ENCODE measurements at regions not wholly inside any gene's neighbourhood (a gene's known extent, or its start where the extent isn't known, plus 50 kb on each side); places are given as distances from the start of the nearest gene placed in this dataset.

DNA sequence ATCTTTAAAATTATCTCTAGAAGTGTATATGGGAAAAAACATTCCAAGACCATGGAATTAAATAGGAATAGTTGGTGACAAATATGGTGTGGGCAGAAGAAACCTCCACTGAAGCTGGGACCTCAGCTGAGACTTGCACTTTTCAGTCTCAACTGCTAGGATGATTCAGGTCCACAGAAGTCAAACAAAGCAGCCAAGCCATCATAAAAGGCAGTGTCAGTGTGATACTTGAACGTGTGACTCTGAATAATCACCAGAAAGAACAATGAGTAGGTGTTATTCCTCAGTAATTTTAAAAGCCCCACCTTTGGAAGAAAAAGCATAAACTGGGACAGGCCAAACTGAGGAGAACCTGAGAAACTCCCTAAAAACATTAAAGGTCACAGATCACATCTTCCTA, 90.7 kb downstream of the ZNF281 start:
- DNase-seq (ENCODE audit: low read depth in 2 of 2) = no peak

- DNase-seq (ENCODE audit: low read depth in 2 of 2) = no peak
These were observed 92.6 kb downstream of the ZNF281 start for GRCh38 chr1:200317236-200317635.

GRCh38 chr1:200316148-200316803, 93.6 kb downstream of the ZNF281 start:
- no peak for DNase-seq (ENCODE audit: low read depth in 2 of 2)

- DNase-seq (ENCODE audit: low read depth in 2 of 2) = no peak
These were observed 95.6 kb downstream of the ZNF281 start for GRCh38 chr1:200314085-200314750.

DNA sequence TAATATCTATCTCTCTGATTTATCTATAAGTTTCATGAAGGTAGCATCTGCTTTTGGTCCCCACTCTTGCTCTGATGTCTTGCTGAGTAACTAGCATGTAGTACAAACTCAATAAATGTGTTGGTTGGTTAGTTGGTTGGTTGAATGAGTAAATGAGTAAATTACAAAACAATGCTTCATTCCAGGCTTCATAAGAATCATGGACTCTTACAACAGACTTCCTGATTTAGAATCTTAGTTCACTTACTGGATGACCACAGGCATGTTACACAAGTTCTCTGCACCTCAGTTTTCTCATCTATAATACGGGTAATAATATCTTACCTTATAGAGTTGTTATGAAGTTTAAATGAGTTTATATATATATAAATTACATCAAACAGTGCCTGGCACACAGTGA, 98.6 kb downstream of the ZNF281 start:
- DNase-seq (ENCODE audit: low read depth in 2 of 2) = no peak

DNA sequence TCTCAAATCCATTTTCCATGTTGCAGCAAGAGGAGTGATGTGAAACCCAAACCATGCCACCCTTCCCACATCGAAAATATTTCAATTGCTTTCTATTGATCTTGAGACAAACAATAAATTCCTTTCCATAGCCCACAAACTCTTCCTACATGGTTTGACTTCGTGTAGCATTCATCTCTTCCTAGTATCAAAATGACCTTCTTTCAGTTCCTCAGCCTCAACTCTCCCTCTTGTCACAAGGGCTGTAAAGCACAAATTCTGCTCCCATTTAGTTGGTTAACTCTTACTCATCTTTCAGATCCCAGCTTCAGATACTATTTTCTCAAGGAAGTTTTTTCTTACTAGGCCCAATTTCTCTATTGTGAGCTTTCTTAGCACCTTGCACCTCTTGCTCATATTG, 99.0 kb downstream of the ZNF281 start:
- DNase-seq (ENCODE audit: low read depth in 2 of 2) = no peak

GRCh38 chr1:200307755-200308066, 102.1 kb downstream of the ZNF281 start:
- DNase-seq (ENCODE audit: low read depth in 2 of 2) = no peak

DNA sequence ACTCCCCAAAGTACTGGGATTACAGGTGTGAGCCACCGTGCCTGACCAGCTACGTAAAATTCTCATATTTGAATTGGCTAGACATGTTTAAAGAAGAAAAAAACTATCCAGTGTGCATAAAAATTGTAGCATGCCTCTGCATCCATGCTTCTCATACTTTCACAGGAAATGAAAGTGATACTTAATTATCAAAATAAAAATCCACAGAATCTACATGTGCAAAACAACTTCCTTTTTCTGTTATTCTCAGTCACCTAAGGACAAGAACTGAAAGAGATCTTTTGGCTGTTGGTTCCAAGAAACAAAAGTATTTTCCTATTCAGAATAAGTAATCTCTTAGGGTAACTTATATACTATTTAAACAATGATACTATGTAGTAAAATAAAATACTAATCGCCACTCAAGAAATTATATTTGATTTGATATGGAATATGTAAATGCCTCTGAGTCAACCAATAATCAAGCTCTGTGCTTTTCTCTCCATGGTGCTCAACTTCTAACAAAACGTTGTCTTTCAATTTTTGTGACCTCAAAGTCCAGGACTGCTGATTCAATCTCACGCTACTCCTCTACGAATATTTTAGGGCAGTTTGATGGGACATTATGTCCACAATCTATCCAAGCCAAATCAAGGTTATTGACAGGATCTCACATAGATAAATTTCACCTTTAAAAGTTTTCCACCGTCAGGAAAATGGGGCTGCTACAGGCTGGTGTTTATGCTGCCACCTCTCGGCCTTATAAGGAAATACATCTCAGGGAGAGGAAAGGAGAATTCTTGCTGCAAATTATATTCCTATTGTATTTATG, 102.7 kb downstream of the ZNF281 start:
- no peak for DNase-seq (ENCODE audit: low read depth in 2 of 2)

GRCh38 chr1:200305806-200306205, 104.0 kb downstream of the ZNF281 start:
- DNase-seq (ENCODE audit: low read depth in 2 of 2) = no peak

DNA sequence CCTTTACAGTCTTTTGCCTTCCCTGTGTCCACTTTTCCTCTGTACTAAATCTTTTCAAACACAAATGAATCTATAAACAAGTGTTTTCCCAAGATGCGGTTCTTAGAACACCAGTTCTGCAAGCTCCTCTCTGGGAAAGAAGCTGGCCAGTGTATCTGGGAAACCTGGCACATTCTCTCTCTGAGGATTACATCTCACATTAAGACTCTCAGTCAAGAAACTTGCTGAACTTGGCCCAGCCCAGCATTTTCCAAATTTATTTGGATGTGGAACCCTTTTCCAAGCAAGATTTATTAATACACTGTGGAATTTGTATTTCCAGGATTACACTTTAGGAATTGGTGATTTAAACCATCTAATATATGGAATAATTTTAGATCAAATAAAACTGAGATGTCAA, 105.7 kb downstream of the ZNF281 start:
- DNase-seq (ENCODE audit: low read depth in 2 of 2) = no peak

- DNase-seq (ENCODE audit: low read depth in 2 of 2) = no peak
These were observed 106.9 kb downstream of the ZNF281 start for GRCh38 chr1:200302921-200303290.

- DNase-seq (ENCODE audit: low read depth in 2 of 2) = peak; percentile 28 to 41
These were observed 107.5 kb downstream of the ZNF281 start for GRCh38 chr1:200302192-200302920.

- DNase-seq (ENCODE audit: low read depth in 2 of 2) = no peak
These were observed 108.7 kb downstream of the ZNF281 start for GRCh38 chr1:200301152-200301551.

GRCh38 chr1:200299571-200299970, 110.3 kb downstream of the ZNF281 start:
- DNase-seq (ENCODE audit: low read depth in 2 of 2) = no peak

GRCh38 chr1:200298242-200298641, 111.6 kb downstream of the ZNF281 start:
- DNase-seq (ENCODE audit: low read depth in 2 of 2) = no peak

- no peak for DNase-seq (ENCODE audit: low read depth in 2 of 2)
These were observed 113.7 kb downstream of the ZNF281 start for GRCh38 chr1:200296091-200296661.

DNA sequence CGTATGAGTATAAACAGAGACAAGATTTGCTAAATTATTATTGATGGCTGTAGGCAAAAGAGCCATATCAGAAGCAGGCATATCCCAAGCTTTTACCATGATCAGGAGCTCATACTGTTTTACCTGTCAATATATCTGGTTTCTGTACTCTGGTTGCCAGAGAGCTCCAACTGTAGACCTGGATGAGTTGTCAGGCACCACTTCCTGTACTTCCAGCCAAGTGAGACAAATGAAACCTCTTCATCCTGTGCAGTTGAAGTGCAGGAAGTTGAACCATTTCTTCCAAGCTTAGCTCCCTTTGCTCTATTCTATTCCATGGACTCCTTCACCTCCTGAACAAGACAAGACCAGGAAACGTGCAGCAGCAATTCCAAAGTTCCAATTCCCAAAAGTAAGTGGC, 115.6 kb downstream of the ZNF281 start:
- DNase-seq (ENCODE audit: low read depth in 2 of 2) = no peak

DNA sequence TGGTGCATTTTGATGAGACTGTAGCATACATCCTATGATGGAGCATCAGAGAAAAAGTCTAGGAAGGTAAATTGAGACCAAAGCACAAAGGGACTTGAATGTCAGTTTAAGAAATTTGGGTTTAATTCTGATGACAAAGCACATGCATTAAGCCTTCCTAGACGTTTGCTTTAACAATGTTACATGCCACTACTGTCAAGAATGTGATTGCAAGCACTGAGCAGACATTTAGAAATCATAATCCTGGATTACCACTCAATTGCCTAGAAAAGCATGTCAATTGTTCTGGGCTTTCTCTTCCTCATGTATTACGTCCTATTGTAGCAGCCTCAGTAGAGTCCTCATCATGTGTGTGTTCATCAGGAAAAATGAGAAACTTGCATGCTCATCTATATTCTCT, 117.1 kb downstream of the ZNF281 start:
- DNase-seq (ENCODE audit: low read depth in 2 of 2) = no peak

GRCh38 chr1:200291106-200291505, 118.7 kb downstream of the ZNF281 start:
- no peak for DNase-seq (ENCODE audit: low read depth in 2 of 2)

GRCh38 chr1:200290010-200290685, 119.7 kb downstream of the ZNF281 start:
- no peak for DNase-seq (ENCODE audit: low read depth in 2 of 2)

- no peak for DNase-seq (ENCODE audit: low read depth in 2 of 2)
These were observed 121.6 kb downstream of the ZNF281 start for GRCh38 chr1:200288226-200288625.
